ENCODE measurements at regions not wholly inside any gene's neighbourhood (a gene's known extent, or its start where the extent isn't known, plus 50 kb on each side); places are given as distances from the start of the nearest gene placed in this dataset.

GRCh38 chr9:118896324-118897000 lies 472.8 kb downstream of the BRINP1 start:
- no peak for DNase-seq (ENCODE audit: low read depth in 2 of 2)

GRCh38 chr9:118918180-118918579 lies 451.1 kb downstream of the BRINP1 start:
- no peak for DNase-seq (ENCODE audit: low read depth in 2 of 2)

DNA sequence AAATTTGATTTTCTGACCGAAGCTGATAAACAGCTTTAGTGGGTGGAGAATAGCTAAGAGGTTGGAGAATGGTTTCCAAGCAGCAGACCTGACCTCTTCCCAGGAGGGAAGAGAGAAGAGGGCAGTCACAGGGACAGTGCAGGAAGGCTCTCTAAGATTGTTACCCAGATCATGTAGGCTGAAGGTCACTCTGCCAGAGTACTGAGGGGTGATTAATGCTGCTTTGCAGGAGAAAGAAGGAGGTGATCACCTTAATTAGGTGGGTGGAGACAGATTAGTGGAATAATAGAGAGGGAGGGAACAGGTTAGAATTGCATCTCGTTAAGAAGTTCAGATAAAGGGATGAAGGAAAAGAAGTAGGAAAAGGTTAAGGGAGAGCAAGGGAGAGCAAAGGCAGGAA lies 440.5 kb downstream of the BRINP1 start:
- DNase-seq (ENCODE audit: low read depth in 2 of 2): no peak

GRCh38 chr9:118929287-118929686 lies 439.9 kb downstream of the BRINP1 start:
- DNase-seq (ENCODE audit: low read depth in 2 of 2): no peak

GRCh38 chr9:118931941-118932340 lies 437.3 kb downstream of the BRINP1 start:
- no peak for DNase-seq (ENCODE audit: low read depth in 2 of 2)

DNA sequence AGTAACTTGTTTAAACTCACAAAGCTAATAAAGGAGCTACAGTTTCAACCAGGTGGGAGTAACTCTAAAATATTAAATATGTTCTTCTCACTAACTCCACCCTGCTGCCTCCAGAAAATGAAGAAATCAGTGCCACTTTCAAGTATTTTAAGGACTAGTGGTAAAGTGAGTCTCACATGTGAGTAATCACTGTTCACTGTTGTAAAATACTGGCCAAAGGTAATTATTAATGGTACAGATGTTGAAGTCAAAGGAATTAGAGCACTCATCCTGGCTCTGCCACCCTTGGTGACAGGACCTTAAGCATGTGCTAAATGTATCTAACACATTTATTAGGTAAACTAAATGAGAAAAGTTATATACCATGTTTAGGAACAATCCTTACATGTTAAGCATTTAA lies 430.7 kb downstream of the BRINP1 start:
- DNase-seq (ENCODE audit: low read depth in 2 of 2): no peak

- DNase-seq (ENCODE audit: low read depth in 2 of 2): no peak
Measured at GRCh38 chr9:118940473-118940872, 428.8 kb downstream of the BRINP1 start.

DNA sequence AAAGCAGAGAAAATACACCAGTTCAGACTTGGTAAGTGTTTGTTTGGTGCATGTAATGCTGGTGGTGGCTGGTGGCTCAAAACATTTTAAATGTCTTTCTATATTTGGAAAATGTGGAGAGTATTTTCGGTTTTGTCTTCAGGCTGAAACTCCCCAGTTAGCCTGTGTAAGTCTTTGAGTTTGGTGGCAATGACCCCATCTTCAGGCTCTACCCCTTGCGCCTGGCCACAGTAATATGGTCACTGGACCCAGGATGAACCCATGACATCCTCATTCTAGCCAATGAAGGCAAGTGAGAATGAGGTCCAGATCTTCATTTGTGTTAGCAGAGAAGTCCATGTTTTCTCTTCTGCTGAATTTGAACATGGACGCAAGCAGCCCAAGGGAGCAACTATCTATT lies 422.6 kb downstream of the BRINP1 start:
- no peak for DNase-seq (ENCODE audit: low read depth in 2 of 2)

GRCh38 chr9:118954857-118955256 lies 414.4 kb downstream of the BRINP1 start:
- no peak for DNase-seq (ENCODE audit: low read depth in 2 of 2)

DNA sequence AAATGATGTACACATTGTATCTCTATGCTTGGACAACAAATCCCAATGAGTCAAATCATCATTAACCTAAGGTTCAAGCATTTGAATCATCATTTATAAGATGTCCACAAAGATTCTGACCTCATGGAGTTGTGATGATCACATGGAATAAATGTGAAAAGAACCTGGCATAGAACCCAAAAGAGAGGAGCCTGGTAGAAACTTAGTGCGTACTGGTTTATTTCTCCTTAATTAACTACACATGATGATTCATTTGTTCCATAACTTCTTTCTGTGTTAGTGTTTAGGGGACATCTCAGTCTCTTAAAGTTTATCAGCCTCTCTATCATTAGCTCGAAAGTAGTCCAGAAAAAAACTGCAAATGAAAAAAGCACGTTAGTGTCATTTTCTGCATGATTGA lies 411.6 kb downstream of the BRINP1 start:
- no peak for DNase-seq (ENCODE audit: low read depth in 2 of 2)

DNA sequence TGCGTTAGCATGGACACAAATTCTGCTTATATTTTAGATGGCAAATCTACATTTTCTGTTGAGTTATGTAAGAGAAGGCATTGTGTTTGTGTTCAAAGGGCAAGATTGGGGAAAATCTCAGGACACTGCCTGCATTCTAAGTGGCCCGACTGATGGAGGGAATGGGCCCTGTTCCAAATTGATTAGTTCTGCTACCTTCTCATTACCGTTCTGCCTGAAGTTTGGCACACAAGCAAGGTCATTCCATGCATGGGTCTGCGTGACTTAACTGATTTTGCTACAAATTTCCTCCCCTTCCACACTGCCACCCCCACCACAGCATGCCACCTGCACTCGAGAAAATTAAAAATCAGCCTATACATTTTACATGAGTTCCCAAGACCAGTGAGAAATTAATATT lies 409.9 kb downstream of the BRINP1 start:
- no peak for DNase-seq (ENCODE audit: low read depth in 2 of 2)

- no peak for DNase-seq (ENCODE audit: low read depth in 2 of 2)
Measured at GRCh38 chr9:118961857-118962256, 407.4 kb downstream of the BRINP1 start.

- no peak for DNase-seq (ENCODE audit: low read depth in 2 of 2)
Measured at GRCh38 chr9:118962426-118962825, 406.8 kb downstream of the BRINP1 start.

DNA sequence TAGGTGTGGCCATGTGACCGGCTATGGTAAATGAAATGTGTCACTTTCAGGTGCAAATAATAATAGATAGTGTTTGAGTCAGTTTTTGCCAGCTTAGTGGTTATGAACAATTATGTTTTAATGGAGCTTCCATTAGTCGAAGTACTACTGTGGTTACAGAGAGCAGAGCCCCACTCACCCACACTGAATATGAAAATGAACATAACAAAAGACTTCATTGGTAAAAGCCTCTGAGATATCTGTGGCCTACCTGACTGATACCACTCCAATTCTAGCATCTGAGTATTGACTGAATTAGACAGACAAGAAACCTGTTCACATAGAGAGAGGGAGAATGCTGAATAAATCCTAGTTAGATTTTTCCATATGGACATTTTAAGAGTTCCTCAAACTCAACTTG lies 405.6 kb downstream of the BRINP1 start:
- no peak for DNase-seq (ENCODE audit: low read depth in 2 of 2)

DNA sequence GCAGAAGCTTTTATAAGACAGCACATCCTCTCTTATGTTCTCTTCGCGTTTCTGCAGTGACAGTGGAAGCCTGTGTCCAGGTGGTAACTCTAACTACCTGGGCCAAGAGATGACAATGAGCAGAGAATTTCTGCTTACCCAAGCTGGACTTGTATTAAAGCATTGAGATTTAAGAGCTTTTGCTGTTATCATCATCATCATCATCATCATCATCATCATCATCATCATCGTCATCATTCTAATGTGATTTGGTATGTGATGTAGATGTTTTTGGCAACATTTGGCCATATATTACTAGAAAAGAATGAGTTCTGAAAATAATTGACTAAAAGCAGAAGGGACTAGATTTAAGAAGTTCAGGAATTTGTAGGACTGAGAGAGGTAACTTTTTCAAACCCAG lies 401.3 kb downstream of the BRINP1 start:
- DNase-seq (ENCODE audit: low read depth in 2 of 2): no peak

DNA sequence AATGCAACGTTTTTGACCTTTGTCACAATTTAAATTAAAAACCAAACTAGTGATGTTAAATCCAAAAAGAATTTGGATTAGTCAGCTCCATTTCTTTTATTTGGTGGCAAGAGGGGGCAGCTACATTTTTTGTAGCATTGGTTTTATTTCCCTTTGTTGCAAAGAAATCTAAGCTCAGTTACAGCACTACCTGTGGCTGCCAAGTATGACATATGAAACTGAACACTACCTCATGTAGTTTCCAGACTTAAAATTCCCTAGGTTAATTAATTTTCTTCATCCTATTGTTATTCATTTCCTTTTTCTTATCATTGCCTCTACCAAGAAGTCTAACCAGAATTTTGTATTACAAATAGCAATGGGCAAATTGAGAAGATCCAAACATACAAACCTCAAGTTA lies 393.5 kb downstream of the BRINP1 start:
- DNase-seq (ENCODE audit: low read depth in 2 of 2): no peak

DNA sequence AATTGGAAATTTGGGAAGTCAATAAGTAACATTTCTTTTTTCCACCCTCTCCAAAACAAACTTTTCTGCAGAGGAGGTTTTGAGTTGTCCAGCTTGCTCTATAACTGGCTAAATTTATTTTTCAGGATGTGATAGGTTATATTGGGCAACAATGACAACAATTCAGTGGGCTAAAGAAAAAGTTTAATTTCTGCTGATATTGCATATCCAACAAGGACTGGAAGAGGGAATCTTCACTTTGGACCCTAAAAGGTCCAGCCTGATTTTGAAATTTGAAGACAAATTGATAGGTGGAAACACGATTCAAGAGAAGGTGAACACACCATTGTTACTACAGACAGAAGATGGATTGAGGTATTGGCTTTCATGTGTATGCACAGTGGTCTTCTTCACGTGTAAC lies 393.1 kb downstream of the BRINP1 start:
- DNase-seq (ENCODE audit: low read depth in 2 of 2): no peak

DNA sequence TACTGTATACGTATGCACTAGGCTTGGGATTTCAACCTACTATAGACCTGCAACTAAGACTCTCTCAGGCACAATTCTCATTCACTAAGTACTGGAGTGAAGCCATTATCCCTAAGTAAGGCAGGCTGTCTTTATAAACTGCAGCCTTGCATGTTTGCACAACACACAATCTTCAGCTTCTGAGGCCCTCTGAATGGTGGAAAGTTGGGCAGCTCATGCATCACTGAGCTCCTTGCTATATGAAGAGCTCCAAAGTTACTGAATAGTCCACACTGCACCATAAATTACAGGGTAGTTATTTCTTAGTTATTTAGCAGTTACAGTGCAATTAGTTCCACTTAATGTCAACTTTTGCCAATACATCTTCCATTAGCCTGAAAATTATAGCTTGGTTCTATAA lies 384.6 kb downstream of the BRINP1 start:
- DNase-seq (ENCODE audit: low read depth in 2 of 2): no peak

- no peak for DNase-seq (ENCODE audit: low read depth in 2 of 2)
Measured at GRCh38 chr9:118985851-118986250, 383.4 kb downstream of the BRINP1 start.

GRCh38 chr9:118987167-118987566 lies 382.1 kb downstream of the BRINP1 start:
- no peak for DNase-seq (ENCODE audit: low read depth in 2 of 2)

- no peak for DNase-seq (ENCODE audit: low read depth in 2 of 2)
Measured at GRCh38 chr9:118990949-118991348, 378.3 kb downstream of the BRINP1 start.

DNA sequence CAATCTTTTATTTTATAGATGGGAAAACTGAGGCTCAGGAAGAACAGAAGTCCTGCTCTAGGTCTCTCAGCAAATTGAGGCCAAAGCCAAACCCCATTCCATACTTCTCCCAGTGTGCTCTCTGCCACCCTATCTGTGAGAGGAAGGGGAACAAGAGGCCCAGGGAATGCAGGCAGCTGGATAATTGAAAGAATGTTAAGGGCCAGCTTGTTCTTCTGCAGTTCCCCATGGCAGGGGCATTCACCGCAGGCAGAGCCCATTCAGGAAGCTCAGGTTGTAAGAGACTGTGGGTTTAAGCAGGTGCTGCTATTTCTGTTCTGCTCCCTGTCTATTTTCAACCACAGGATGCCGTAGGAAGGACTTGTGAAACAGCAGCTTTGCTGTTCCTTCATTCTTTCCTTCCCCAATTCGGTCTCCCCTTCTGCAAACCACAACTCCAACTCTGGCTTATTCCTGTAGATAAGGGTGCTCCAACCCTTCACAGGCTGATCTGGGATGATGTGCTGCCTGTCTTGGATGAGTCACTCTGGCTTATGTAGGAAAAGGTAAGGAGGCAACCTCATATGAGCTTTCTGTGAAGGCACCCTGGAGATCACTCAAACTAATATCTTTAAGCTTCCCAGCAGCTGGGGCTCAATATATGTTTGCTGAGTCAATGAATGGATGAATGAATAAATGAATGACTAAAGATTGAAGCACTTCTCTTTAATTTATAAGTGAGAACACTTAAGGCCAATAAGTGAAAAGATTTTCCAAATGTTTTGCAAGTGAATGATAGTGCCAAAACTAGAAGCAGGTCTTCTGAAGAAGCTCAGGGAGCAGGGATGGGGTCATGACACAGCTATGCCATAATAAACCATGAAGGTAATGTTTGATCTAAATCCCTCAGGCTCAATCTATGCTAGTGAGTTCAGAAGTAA lies 377.6 kb downstream of the BRINP1 start:
- DNase-seq (ENCODE audit: low read depth in 2 of 2): no peak
